Fibroblast of the aortic adventitia (primary cell): ENCODE measurements at regions not wholly inside any gene's neighbourhood (a gene's known extent, or its start where the extent isn't known, plus 50 kb on each side); places are given as distances from the start of the nearest gene placed in this dataset.

Experiments
- DNase-seq: peaks from one replicate; pipeline ENCODE4 v3.0.0-alpha.2; 2010; ENCODE audit warnings: low read depth
- H3K4me3 ChIP-seq: 2 replicates; pipeline ENCODE4 v1.5.1; 2011; ENCODE audit warnings: low read depth, mild to moderate bottlenecking, control low read depth, low read length, moderate library complexity
- CTCF ChIP-seq: IDR thresholded peaks from 2 replicates; pipeline ENCODE4 v1.5.1; 2011; ENCODE audit warnings: mild to moderate bottlenecking, low read length, control low read depth, inconsistent platforms; ENCODE audit not compliant: insufficient read depth

DNA sequence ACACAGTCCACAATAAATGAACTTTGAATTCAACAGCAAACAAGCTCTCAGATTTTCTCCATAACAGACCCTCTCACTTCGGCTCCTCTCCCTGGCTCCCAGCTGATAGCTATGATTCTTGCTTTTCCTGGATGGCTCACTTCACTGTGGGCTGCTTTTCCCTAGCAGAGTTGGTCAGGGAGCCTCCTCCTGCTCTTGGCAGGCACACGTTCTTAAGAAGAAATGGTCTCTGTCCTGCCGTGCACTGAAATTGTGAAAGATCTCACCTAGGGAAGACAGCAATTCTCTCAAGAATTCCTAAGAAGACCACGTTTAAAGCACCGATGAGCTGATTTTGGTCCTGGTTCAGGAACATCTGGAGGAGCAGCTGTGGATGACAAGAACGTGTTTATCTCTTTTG, 148.5 kb upstream of the KCNK2 start:
- TF ChIP-seq CTCF = no peak
- no peak for DNase-seq
- H3K4me3 ChIP-seq = no peak overlapping the region

GRCh38 chr1:214935258-214935657, 147.3 kb upstream of the KCNK2 start:
- DNase-seq = no peak
- no peak for TF ChIP-seq CTCF
- H3K4me3 ChIP-seq = no peak overlapping the region

DNA sequence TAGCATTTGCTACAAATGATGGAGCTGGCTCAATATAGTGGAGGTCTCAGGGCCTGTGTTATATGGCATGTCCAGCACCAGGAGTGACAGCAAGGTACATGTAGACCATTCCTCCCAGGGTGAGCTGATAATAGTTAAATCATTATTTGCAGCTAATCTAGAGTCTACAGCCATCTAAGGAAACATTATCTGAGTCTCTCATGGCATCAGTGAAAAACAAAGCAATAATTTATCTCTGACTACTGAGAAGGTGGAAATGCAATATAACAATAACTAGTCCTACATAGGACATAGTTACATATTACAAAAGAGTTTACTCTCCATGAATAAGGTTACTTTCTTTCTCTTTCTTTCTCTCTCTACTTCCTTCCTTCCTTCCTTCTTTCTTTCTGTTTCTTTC, 143.4 kb upstream of the KCNK2 start:
- DNase-seq = no peak
- H3K4me3 ChIP-seq = no peak overlapping the region
- no peak for TF ChIP-seq CTCF

GRCh38 chr1:214941061-214941460, 141.5 kb upstream of the KCNK2 start:
- no peak for TF ChIP-seq CTCF
- DNase-seq = no peak
- no peak overlapping the region for H3K4me3 ChIP-seq

GRCh38 chr1:214943054-214943453, 139.5 kb upstream of the KCNK2 start:
- DNase-seq = no peak
- no peak for TF ChIP-seq CTCF
- H3K4me3 ChIP-seq = no peak overlapping the region

DNA sequence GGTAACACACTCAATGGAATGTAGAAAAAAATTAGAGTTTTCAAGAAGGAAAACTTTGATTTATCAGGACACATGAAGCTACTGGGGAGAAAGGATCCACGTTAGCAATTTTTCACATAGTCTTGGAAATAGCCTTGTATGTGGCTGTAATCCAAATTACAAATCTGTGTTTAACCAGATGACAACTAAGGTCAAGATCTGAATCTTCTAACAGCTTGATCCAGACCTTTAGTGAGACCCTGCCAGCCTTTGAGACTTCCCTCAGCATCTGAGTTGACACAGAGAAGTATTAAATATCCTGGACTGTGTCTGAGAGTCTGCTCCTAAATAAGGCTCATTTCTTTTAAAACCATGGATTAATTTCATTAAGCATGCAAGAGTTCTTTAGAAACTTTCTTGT, 135.9 kb upstream of the KCNK2 start:
- DNase-seq = no peak
- no peak for TF ChIP-seq CTCF
- no peak overlapping the region for H3K4me3 ChIP-seq

- no peak overlapping the region for H3K4me3 ChIP-seq
- TF ChIP-seq CTCF = no peak
- DNase-seq = no peak
Observed at GRCh38 chr1:214952648-214953047, 129.9 kb upstream of the KCNK2 start.
